ENCODE measurements at regions not wholly inside any gene's neighbourhood (a gene's known extent, or its start where the extent isn't known, plus 50 kb on each side); places are given as distances from the start of the nearest gene placed in this dataset.

- peak; percentile 25 for DNase-seq (ENCODE audit: low read depth)
- H3K4me3 ChIP-seq (ENCODE audit: low read length) = no peak overlapping the region
- TF ChIP-seq CTCF (conservative IDR thresholded peaks at IDR 0.05; ENCODE audit: low read length) = no peak
Measured at GRCh38 chr20:52867305-52867704, 104.9 kb upstream of the TSHZ2 start.

GRCh38 chr20:52864916-52865605 is 107.1 kb upstream of the TSHZ2 start:
- no peak for TF ChIP-seq CTCF (conservative IDR thresholded peaks at IDR 0.05; ENCODE audit: low read length)
- DNase-seq (ENCODE audit: low read depth) = no peak

GRCh38 chr20:52859156-52859876 is 112.8 kb upstream of the TSHZ2 start:
- DNase-seq (ENCODE audit: low read depth) = peak; percentile 46
- no peak for TF ChIP-seq CTCF (conservative IDR thresholded peaks at IDR 0.05; ENCODE audit: low read length)
- H3K4me3 ChIP-seq (ENCODE audit: low read length) = peak overlapping the region; percentile 16

More at GRCh38 chr20:52864916-52865605, 107.1 kb upstream of the TSHZ2 start:
- no peak overlapping the region for H3K4me3 ChIP-seq (ENCODE audit: low read length)

- no peak for TF ChIP-seq CTCF (conservative IDR thresholded peaks at IDR 0.05; ENCODE audit: low read length)
- no peak overlapping the region for H3K4me3 ChIP-seq (ENCODE audit: low read length)
- DNase-seq (ENCODE audit: low read depth) = no peak
Measured at GRCh38 chr20:52852714-52853113, 119.4 kb upstream of the TSHZ2 start.

- no peak for TF ChIP-seq CTCF (conservative IDR thresholded peaks at IDR 0.05; ENCODE audit: low read length)
- no peak for DNase-seq (ENCODE audit: low read depth)
- no peak overlapping the region for H3K4me3 ChIP-seq (ENCODE audit: low read length)
Measured at GRCh38 chr20:52847731-52848359, 124.3 kb upstream of the TSHZ2 start.

GRCh38 chr20:52847029-52847660 is 125.0 kb upstream of the TSHZ2 start:
- no peak overlapping the region for H3K4me3 ChIP-seq (ENCODE audit: low read length)
- TF ChIP-seq CTCF (conservative IDR thresholded peaks at IDR 0.05; ENCODE audit: low read length) = no peak
- no peak for DNase-seq (ENCODE audit: low read depth)

Measured in AG10803 (cell line).